ENCODE measurements at regions not wholly inside any gene's neighbourhood (a gene's known extent, or its start where the extent isn't known, plus 50 kb on each side); places are given as distances from the start of the nearest gene placed in this dataset.
"Not testable (repeated sequence)": the region's sequence is repeated elsewhere in the genome, so short reads cannot be mapped to it uniquely, and the experiment has no call there.

DNA sequence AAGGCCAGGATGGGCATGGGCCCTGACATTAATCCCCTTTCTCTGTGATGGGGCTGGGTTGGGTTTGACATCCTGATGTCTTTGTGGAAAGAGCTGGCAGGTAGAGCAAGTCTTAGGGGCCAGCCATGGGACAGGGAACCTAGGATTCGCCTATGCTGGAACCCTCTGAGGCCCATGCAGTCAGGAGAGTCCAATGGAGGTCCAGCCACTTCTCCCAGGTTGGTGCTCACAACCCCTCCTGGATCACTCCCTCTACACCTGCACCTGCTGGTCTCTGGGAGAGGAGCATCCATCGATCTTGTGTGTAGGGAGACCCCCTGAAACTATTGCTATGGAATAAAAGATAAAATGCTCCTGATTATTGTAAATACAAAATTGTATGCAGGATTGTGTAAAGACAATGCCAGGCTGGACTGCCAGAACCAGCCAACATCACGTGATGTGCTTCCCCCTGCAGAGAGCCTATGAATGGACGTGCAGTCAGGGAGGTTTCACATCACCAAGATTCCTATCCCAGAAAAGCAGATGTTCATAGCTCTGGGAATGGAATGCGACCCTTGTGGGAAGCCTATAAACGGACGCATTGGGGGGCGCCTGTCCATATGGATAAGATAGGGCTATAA, 87.7 kb downstream of the ALG10 start:
- not testable (repeated sequence) for TF ChIP-seq CTCF, POLR2A (IDR thresholded peaks at IDR 0.05)
